RWPE2 (cell line): ENCODE measurements at regions not wholly inside any gene's neighbourhood (a gene's known extent, or its start where the extent isn't known, plus 50 kb on each side); places are given as distances from the start of the nearest gene placed in this dataset.

Source experiments
- ATAC-seq: fragments of 200-7000 bp; cut with Tn5 transposase; 3 replicates; pipeline ENCODE4 v1.9.1; 2021; ENCODE audit warnings: low read depth
- DNase-seq: peaks from one replicate; pipeline ENCODE4 v3.0.0-alpha.2; 2020; ENCODE audit warnings: low spot score
- H3K27ac ChIP-seq: fragments of 450-650 bp; 2 replicates; pipeline ENCODE4 v1.5.1; 2017; ENCODE audit warnings: mild to moderate bottlenecking; ENCODE audit not compliant: poor library complexity, severe bottlenecking
- H3K27me3 ChIP-seq: fragments of 250-450 bp; sonication (Bioruptor Pico); 2 replicates; pipeline ENCODE4 v1.5.1; 2021; ENCODE audit warnings: mild to moderate bottlenecking, moderate library complexity; ENCODE audit not compliant: insufficient read depth, poor library complexity, severe bottlenecking
- H3K36me3 ChIP-seq: fragments of 250-450 bp; sonication (Bioruptor Pico); 2 replicates; pipeline ENCODE4 v1.5.1; 2020; ENCODE audit warnings: low read depth, mild to moderate bottlenecking, moderate library complexity
- H3K4me1 ChIP-seq: fragments of 250-450 bp; sonication (Bioruptor Pico); 2 replicates; pipeline ENCODE4 v1.5.1; 2021; ENCODE audit warnings: mild to moderate bottlenecking, moderate library complexity; ENCODE audit not compliant: insufficient read depth, poor library complexity, severe bottlenecking
- H3K4me3 ChIP-seq: fragments of 250-450 bp; sonication (Bioruptor Pico); 2 replicates; pipeline ENCODE4 v1.5.1; 2021; ENCODE audit warnings: mild to moderate bottlenecking, moderate library complexity; ENCODE audit not compliant: severe bottlenecking
- H3K9me3 ChIP-seq: fragments of 250-450 bp; sonication (Bioruptor Pico); 2 replicates; pipeline ENCODE4 v1.5.1; 2021; ENCODE audit warnings: mild to moderate bottlenecking, moderate library complexity; ENCODE audit not compliant: severe bottlenecking
- CTCF ChIP-seq: fragments of 450-650 bp; IDR thresholded peaks from one replicate; pipeline ENCODE4 v1.5.1; 2017; ENCODE audit warnings: mild to moderate bottlenecking, moderate library complexity; ENCODE audit not compliant: poor library complexity, severe bottlenecking

GRCh38 chr2:47636176-47636575, 65.4 kb upstream of the KCNK12 start:
- DNase-seq = no peak
- H3K27me3 ChIP-seq = no peaks in the 10 kb centered on the region

GRCh38 chr2:47632754-47633153, 62.0 kb upstream of the KCNK12 start:
- no peaks in the 10 kb centered on the region for H3K9me3 ChIP-seq
- H3K4me3 ChIP-seq = no peak overlapping the region
- no peaks in the 10 kb centered on the region for H3K27me3 ChIP-seq
- H3K4me1 ChIP-seq = peaks cover 12% of the 10 kb centered on the region
- no peak for ATAC-seq
- no peak for DNase-seq
- H3K36me3 ChIP-seq = no peaks in the 10 kb centered on the region
- no peak for TF ChIP-seq CTCF
- H3K27ac ChIP-seq = no peak overlapping the region

More at GRCh38 chr2:47636176-47636575, 65.4 kb upstream of the KCNK12 start:
- H3K9me3 ChIP-seq = no peaks in the 10 kb centered on the region
- no peak for TF ChIP-seq CTCF
- H3K4me1 ChIP-seq = peaks cover 12% of the 10 kb centered on the region
- H3K4me3 ChIP-seq = no peak overlapping the region
- H3K27ac ChIP-seq = no peak overlapping the region
- ATAC-seq = no peak
- no peaks in the 10 kb centered on the region for H3K36me3 ChIP-seq

GRCh38 chr2:47631792-47632398, 61.1 kb upstream of the KCNK12 start:
- Histone ChIP-seq H3K9me3 (no peaks in the 10 kb centered on the region), H3K4me3 (no peak overlapping the region), H3K27me3 (no peaks in the 10 kb centered on the region), H3K36me3 (no peaks in the 10 kb centered on the region), H3K27ac (peak overlapping the region; percentile 13), H3K4me1 (peaks cover 12% of the 10 kb centered on the region)
- ATAC-seq = peak; percentile 99
- no peak for TF ChIP-seq CTCF
- peak; percentile 84 for DNase-seq

DNA sequence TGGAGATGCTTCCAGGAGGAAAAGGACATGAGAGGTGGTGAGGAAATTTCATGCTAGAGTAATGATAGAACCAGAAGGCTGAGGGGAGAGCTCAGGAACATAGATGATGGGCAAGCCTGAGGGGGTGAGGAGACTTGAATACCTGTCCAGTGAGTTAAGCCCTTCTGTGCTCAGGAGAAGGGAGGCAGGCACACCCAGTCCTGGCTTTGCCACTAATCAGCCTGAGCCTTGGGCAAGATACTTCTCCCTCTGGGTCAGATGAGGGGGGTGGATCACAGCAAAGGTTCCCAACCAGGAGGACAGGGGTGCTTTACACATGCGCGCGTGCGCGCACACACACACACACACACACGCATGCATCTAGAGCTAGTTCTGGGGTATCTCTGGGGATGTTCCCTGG, 60.5 kb upstream of the KCNK12 start:
- no peak for DNase-seq
- peak overlapping the region; percentile 13 for H3K27ac ChIP-seq
- peaks cover 12% of the 10 kb centered on the region for H3K4me1 ChIP-seq
- no peaks in the 10 kb centered on the region for H3K36me3 ChIP-seq
- no peak for TF ChIP-seq CTCF
- H3K4me3 ChIP-seq = no peak overlapping the region
- no peaks in the 10 kb centered on the region for H3K9me3 ChIP-seq
- no peaks in the 10 kb centered on the region for H3K27me3 ChIP-seq
- peak; percentile 48 for ATAC-seq
